ENCODE measurements at regions not wholly inside any gene's neighbourhood (a gene's known extent, or its start where the extent isn't known, plus 50 kb on each side); places are given as distances from the start of the nearest gene placed in this dataset.

- no peak for TF ChIP-seq CTCF (IDR thresholded peaks at IDR 0.05)
- no peak for TF ChIP-seq POLR2A (IDR thresholded peaks at IDR 0.05)
- TF ChIP-seq EP300 (IDR thresholded peaks at IDR 0.05) = no peak
- no peak for TF ChIP-seq POLR2AphosphoS5 (IDR thresholded peaks at IDR 0.05)
These were observed 289.1 kb upstream of the JAG1 start for GRCh38 chr20:10962937-10963336.

Data from sigmoid colon (tissue), 4 donors.